GM18499 (cell line): ENCODE measurements at regions not wholly inside any gene's neighbourhood (a gene's known extent, or its start where the extent isn't known, plus 50 kb on each side); places are given as distances from the start of the nearest gene placed in this dataset.

Source experiments
- ATAC-seq: cut with Tn5 transposase; IDR thresholded peaks from one replicate; pipeline ENCODE4 v1.9.1; 2021; ENCODE audit warnings: moderate number of reproducible peaks; ENCODE audit not compliant: insufficient read depth, unreplicated experiment

- ATAC-seq: no peak
Measured at GRCh38 chr11:112398798-112399478, 138.3 kb upstream of the PLET1 start.

DNA sequence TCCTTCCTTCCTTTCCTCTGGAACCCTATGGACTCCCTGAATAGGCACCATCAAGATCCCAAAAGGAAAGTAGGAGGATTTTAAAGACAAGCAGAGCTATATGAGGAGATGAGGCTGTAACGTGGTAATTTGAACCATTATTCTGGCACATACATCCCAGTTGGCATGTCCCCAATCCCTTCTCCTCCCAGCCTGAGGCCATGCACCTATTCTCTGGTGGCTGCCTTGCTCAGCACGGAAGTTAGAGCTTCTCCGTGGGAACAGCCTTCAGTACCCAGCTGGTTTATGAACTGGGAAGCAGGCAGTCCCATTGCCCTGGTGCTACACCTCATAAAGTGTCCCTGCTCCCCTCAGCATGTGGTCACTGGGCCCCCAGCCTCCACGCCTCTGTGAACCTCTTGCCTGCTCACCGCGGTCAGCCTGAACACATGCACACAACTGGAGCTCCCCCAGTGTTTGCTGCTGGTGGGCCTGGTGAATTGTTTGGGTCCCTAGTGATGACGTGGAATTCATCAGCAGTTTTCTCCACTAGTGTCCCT lies 139.9 kb upstream of the PLET1 start:
- ATAC-seq: no peak

- no peak for ATAC-seq
Measured at GRCh38 chr11:112401036-112401769, 140.5 kb upstream of the PLET1 start.

- no peak for ATAC-seq
Measured at GRCh38 chr11:112403432-112403831, 142.8 kb upstream of the PLET1 start.

DNA sequence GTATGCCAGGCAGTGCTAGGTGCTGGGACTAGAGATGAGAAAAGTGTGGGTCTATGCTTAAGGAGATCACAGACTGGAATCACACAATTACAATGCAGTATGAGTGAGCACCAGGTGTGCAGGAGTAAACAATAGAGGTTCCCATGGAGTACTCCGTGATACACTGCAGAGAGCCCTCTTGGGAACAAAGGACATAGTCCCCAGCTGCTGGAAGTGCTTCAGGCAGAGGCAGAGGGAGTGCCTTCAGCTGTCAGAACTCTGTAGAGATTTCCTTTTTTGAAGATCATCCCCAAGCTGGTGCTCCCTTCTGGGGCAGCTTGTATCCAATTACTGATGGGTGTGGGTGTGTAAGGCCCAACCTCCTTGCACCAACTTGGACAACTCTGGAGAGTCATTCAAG lies 143.5 kb upstream of the PLET1 start:
- ATAC-seq: no peak

- ATAC-seq: no peak
Measured at GRCh38 chr11:112408517-112408916, 147.9 kb upstream of the PLET1 start.

GRCh38 chr11:112410325-112410724 lies 149.7 kb upstream of the PLET1 start:
- ATAC-seq: no peak

GRCh38 chr11:112412383-112412782 lies 151.7 kb upstream of the PLET1 start:
- ATAC-seq: no peak

DNA sequence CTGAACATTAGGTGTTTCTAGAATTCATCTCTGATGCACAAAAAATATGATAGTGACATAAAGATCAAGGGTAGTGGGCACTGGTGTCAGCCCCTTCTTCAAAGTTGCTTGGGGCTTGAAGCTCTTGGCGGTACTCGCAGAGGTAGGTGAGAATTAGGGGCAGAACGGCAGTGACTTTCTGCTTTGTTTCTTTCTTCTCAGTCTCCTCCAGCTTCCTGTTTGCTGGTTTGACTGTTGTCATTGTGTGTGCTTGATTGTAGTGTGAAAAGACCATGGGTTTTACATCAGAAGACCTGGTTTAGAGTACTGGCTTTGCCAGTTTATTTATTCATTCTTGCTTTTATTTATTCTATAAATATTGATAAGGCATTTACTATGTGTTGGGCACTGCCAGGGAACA lies 156.7 kb upstream of the PLET1 start:
- ATAC-seq: no peak

GRCh38 chr11:112418438-112418837 lies 157.8 kb upstream of the PLET1 start:
- ATAC-seq: no peak

- ATAC-seq: no peak
Measured at GRCh38 chr11:112421879-112422278, 161.2 kb upstream of the PLET1 start.

GRCh38 chr11:112425121-112425520 lies 164.5 kb upstream of the PLET1 start:
- ATAC-seq: no peak

- no peak for ATAC-seq
Measured at GRCh38 chr11:112437096-112437495, 176.4 kb upstream of the PLET1 start.

- no peak for ATAC-seq
Measured at GRCh38 chr11:112439614-112440013, 179.0 kb upstream of the PLET1 start.

DNA sequence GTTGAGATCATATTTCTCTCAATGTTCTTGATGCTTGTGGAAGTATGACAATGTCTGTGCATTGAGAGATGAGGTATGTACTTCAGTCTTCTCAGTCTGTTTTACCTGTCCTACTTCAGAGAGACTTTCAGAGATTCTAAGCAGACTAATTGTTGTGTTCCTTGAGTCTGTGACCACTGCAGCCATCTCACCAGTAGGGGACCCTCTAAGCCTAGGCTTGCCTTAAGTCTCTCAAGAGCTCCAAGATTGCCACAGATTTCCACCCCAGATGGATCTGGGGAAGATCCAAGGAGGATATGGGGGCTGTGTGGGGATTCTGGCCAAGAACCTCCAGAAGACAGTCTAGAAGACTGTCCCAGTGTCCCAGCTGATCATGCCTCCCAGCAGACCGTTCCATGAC lies 179.9 kb upstream of the PLET1 start:
- no peak for ATAC-seq

- no peak for ATAC-seq
Measured at GRCh38 chr11:112448168-112448567, 187.5 kb upstream of the PLET1 start.

DNA sequence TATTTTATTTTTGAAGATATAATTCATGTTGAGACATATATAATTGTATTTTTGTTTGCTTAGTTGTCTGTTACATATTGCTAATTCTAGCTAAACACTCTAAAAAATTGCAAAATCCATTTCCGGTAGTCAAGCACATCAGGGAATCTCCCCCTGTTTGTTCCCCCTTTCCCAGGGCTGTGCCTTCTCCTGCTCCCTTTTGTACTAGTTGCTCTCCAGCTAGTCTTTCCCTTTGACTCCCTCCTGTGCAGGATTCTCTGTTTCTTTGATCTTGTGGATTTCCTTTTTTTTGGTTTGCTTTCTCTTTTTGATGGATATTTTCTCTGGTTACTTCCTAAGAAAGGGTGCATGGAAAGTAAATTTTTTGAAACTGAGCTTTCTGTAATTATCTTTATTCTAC lies 188.1 kb upstream of the PLET1 start:
- no peak for ATAC-seq

GRCh38 chr11:112451250-112451649 lies 190.6 kb upstream of the PLET1 start:
- no peak for ATAC-seq

GRCh38 chr11:112453601-112454577 lies 193.2 kb upstream of the PLET1 start:
- no peak for ATAC-seq

DNA sequence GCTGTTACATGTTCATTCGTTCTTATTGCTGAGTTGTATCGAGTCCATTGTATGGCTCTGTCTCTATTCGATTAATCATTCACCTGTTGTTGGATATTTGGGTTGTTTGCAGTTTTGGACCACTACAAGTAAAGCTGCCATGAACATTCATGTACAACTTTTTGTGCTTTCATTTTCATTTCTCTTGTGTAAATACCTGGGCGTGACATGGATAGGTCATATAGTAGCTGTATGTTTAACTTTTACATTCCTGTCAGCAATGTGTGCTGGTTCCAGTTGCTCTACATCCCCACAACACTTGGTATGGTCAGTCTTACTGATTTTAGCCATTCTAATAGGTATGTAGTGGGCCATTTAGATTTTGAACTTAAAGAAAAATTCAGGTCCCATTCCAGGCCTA lies 194.2 kb upstream of the PLET1 start:
- ATAC-seq: no peak

DNA sequence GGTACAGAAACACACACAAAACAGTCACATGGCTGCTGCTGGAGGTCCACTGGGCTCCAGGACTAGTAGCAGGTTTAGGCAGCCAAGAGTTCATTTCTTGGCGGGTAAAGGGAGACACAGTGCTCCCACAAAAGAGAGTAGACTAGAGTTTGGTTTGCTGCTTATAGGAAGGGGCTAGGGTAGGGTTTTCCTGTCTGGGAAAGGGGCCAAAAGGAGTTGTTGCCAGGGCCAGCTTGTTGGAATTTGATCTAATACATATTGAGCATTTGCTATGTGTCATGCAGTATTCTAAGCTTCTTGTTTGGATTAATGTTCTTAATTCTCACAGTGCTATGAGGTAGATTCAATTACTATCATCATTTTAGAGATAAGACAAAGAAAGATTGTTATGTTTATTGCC lies 195.1 kb upstream of the PLET1 start:
- no peak for ATAC-seq
